ENCODE measurements at regions not wholly inside any gene's neighbourhood (a gene's known extent, or its start where the extent isn't known, plus 50 kb on each side); places are given as distances from the start of the nearest gene placed in this dataset.
"Not testable (repeated sequence)": the region's sequence is repeated elsewhere in the genome, so short reads cannot be mapped to it uniquely, and the experiment has no call there.

GRCh38 chr17:55996826-55997225, 156.4 kb upstream of the ANKFN1 start:
- WGBS, 2 donors (ENCODE audit: low coverage in 1 of 2): 79 to 80% methylated on average over 2 of the region's 2 CpGs
- ATAC-seq: no peak

GRCh38 chr17:56000411-56000810, 152.9 kb upstream of the ANKFN1 start:
- 75 to 83% methylated on average over 3 of the region's 3 CpGs for WGBS, 2 donors (ENCODE audit: low coverage in 1 of 2)
- Histone ChIP-seq H3K27me3 (no peaks in the 10 kb centered on the region), H3K4me1 (no peaks in the 10 kb centered on the region), H3K36me3 (no peaks in the 10 kb centered on the region), H3K9me3 (peaks cover 0 to 5% (median 0%) of the 10 kb centered on the region in 3 donors), H3K27ac (no peak overlapping the region), H3K4me3 (no peak overlapping the region)
- TF ChIP-seq EP300 (IDR thresholded peaks at IDR 0.05): no peak
- TF ChIP-seq POLR2AphosphoS5 (IDR thresholded peaks at IDR 0.05): no peak
- TF ChIP-seq POLR2A (IDR thresholded peaks at IDR 0.05): no peak
- no peak for TF ChIP-seq CTCF (IDR thresholded peaks at IDR 0.05)
- ATAC-seq: no peak

More at GRCh38 chr17:55996826-55997225, 156.4 kb upstream of the ANKFN1 start:
- Histone ChIP-seq H3K9me3 (peaks cover 0 to 8% (median 0%) of the 10 kb centered on the region in 3 donors), H3K27ac (no peak overlapping the region), H3K4me3 (no peak overlapping the region), H3K27me3 (no peaks in the 10 kb centered on the region), H3K36me3 (no peaks in the 10 kb centered on the region), H3K4me1 (no peaks in the 10 kb centered on the region)
- TF ChIP-seq CTCF (IDR thresholded peaks at IDR 0.05) (no peak), POLR2AphosphoS5 (IDR thresholded peaks at IDR 0.05) (no peak), POLR2A (IDR thresholded peaks at IDR 0.05) (no peak)

- WGBS, 2 donors (ENCODE audit: low coverage in 1 of 2): 100% methylated on average over 1 of the region's 8 CpGs; no CpG with 5 or more reads in 1 of the 2 donors
- H3K4me1 ChIP-seq, H3K27ac ChIP-seq, H3K4me3 ChIP-seq, ATAC-seq, H3K36me3 ChIP-seq, H3K27me3 ChIP-seq, H3K9me3 ChIP-seq: not testable (repeated sequence)
Observed at GRCh38 chr17:56002656-56003055, 150.6 kb upstream of the ANKFN1 start.

- H3K36me3 ChIP-seq: no peaks in the 10 kb centered on the region
- no peak overlapping the region for H3K27ac ChIP-seq
- WGBS, 2 donors (ENCODE audit: low coverage in 1 of 2): 57 to 65% methylated on average over 3 to 4 of the region's 5 CpGs
- H3K27me3 ChIP-seq: no peaks in the 10 kb centered on the region
- no peak for ATAC-seq
- TF ChIP-seq EP300 (IDR thresholded peaks at IDR 0.05) (no peak), CTCF (IDR thresholded peaks at IDR 0.05) (no peak)
- no peak overlapping the region for H3K4me3 ChIP-seq
- peaks cover 0 to 7% (median 0%) of the 10 kb centered on the region in 3 donors for H3K9me3 ChIP-seq
- no peaks in the 10 kb centered on the region for H3K4me1 ChIP-seq
Observed at GRCh38 chr17:56009795-56010651, 143.3 kb upstream of the ANKFN1 start.

- no peaks in the 10 kb centered on the region for H3K36me3 ChIP-seq
- H3K4me3 ChIP-seq: no peak overlapping the region
- ATAC-seq: no peak
- no peaks in the 10 kb centered on the region for H3K27me3 ChIP-seq
- H3K9me3 ChIP-seq: peaks cover 0 to 7% (median 0%) of the 10 kb centered on the region in 3 donors
- WGBS, 2 donors (ENCODE audit: low coverage in 1 of 2): 90 to 94% methylated on average over 4 of the region's 4 CpGs
- TF ChIP-seq POLR2AphosphoS5 (IDR thresholded peaks at IDR 0.05) (no peak), EP300 (IDR thresholded peaks at IDR 0.05) (no peak), CTCF (IDR thresholded peaks at IDR 0.05) (no peak), POLR2A (IDR thresholded peaks at IDR 0.05) (no peak)
- H3K27ac ChIP-seq: no peak overlapping the region
- no peaks in the 10 kb centered on the region for H3K4me1 ChIP-seq
Observed at GRCh38 chr17:56011406-56012131, 141.7 kb upstream of the ANKFN1 start.
